HG03097 (cell line): ENCODE measurements at regions not wholly inside any gene's neighbourhood (a gene's known extent, or its start where the extent isn't known, plus 50 kb on each side); places are given as distances from the start of the nearest gene placed in this dataset.

Experiments used
- ATAC-seq: cut with Tn5 transposase; IDR thresholded peaks from one replicate; pipeline ENCODE4 v1.9.1; 2021; ENCODE audit not compliant: unreplicated experiment, low FRiP score

DNA sequence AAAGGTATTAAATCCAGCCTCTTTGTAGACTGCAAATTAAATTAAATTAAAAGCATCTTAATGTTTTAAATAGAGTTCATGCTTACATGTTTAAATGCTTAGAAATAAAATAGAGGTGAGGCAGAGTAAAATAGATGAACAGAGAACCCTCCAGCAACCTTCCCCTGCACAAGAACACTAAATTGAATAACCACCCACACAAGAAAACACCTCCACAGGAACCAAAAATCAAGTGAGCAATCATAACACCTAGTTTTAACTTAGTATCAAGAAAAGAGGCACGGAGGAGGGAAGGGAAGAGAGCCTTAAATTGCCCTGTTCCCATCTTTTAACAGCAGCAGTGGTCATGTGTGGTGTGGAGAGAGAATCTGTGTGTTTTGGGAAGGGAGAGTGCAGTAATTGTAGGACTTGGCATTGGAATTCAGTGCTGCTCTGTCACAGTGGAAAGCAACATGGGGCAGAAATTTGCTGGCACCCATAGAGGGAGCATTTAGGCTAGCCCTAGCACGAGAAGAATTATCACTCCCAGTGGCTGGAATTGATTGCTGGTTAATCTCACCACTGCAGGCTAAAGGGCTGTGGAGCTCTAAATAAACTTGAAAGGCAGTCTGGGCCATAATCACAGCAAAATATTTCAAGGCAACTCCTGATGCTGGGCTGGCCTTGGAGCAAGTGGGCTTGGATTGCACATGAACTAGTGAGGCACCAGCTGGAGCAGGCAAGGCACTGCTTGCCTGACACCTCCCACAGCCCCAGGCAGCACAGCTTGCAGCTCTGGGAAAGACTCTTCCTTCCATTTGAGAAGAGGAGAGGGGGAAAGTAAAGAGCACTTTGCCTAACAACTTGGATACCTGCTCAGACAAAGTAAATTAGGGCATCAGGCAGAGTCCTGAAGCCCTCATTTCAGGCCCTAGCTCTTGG, 1478.8 kb downstream of the NCAM2 start:
- no peak for ATAC-seq

DNA sequence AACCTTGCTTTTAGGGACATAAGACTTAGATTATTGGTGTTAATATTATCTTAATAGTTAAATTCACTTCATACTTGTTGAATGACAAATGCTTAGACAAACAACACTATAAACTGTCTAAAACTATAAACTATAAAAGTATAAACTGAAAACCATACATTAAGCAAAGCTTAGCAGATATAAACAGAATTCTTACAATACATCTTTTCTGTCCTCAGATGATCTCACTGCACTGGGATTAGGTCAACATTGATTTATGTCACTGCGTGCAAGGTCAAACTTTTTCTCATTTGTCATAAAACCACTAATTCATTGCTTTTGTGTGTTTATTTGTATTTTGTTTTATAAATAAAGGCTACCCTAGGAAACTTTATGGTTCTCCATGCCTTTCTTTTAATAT, 1491.8 kb downstream of the NCAM2 start:
- ATAC-seq = no peak

DNA sequence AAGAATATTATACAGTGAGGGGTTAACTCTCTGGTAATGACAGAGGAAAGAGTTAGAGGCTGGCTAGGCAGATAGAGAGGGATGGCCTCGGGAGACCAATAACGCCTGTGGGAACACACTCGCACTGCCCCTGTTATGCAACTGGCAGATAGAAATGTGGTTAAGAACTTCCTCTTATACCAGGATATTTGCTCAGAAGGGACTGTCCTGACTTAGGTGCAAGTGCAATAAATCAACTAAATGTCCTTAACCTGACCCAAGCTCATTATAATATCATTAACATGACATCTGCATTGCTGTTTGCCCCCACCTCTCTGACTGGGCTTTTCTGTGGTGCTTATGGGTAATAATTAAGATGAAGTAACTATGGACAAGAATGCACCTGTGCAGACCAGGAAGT, 1518.0 kb downstream of the NCAM2 start:
- ATAC-seq = no peak

DNA sequence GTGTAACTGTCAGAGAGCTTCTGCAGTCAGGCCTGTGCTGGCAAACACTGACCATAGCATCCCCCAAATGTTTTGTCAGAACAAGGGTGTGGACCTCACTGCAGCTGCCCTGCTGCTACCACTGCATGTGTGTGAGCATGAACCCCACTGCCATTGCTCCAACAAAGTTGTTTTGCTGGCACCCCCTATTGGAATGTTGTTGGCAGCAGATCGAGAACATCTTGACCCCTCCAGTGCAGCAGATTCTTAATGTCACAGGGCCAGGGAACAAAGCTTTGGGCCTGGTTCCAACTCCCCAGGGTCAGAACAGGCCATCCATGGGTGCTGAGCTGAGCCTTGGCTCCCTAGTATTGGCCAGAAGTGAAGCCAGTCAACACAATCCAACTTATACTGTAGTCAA, 1537.4 kb downstream of the NCAM2 start:
- no peak for ATAC-seq

DNA sequence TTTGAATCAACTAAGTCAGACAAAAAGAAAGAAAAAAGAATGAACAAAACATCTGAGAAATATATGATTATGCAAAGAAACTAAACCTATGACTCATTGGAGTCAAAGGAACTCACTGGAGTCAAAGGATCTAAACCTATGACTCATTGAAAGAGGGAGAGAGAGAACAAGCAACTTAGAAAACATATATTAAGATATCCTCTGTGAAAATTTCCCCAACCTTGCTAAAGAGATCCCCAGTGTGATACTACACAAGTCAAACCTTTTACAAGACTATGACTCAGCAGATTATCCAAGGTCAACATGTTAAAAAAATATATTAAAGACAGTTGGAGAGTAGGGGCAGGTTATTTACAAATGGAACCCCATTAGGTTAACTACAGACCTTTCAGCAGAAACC, 1538.3 kb downstream of the NCAM2 start:
- no peak for ATAC-seq

DNA sequence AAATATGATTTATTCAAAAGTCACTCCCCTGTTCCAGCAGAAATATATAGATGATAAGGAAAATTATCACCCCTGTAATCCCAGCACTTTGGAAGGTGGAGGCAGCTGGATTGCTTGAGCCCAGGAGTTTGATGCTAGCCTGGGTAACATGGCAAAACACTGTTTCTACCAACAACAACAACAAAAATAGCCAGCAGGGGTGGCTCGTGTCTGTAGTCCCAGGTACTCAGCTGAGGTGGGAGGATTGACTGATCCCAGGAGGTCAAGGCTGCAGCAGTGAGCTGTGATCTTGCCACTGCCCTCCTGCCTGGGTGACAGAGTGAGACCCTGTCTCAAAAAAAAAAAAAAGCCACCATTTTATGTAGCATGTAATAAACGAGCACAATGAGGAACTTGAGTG, 1546.5 kb downstream of the NCAM2 start:
- no peak for ATAC-seq

DNA sequence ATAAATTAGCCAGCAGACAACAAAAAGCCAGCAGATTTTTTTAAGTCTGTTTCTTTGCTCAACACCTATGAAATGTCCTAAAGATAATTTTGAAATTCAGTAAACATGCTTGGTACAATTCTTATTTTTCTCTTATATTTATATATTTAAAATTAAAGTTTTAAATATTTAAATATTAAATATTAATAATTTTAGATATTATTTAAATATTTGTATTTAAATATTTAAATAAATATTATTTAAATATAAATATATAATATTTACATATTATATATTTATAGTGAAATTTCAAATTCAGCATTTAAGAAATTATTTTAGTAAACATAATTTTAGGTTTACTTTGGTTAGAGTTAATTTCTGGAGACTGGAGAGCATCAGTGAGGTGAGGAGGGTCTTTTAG, 1554.2 kb downstream of the NCAM2 start:
- no peak for ATAC-seq

DNA sequence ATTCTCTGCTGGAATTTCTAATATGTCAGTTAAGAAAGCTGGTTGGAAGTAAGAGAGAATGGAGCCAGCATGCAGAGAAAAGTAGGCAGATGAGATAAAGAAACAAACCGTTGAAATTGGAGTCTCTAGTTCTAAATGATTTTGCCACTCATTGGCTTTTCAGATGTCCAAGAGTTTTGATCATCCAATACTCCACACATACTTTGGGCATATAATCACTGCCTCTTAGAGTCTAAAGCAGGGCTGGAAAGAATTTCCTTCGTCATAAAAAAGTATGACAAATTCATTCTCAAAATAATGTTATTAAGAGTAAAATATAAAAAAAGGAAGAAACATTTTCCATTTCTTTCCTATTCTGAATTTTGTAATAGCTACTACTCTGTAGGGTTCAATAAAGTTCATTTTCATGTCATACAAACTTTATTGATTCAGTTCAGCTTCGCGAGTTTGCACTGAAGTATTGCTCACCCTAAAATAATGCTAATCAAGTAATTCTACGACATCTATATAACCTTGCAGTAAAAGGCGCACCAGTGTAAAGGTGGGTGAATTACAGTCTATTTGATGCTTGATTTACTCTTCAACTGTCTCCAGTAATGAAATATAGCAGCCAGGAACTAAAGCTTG, 1556.6 kb downstream of the NCAM2 start:
- ATAC-seq = no peak

DNA sequence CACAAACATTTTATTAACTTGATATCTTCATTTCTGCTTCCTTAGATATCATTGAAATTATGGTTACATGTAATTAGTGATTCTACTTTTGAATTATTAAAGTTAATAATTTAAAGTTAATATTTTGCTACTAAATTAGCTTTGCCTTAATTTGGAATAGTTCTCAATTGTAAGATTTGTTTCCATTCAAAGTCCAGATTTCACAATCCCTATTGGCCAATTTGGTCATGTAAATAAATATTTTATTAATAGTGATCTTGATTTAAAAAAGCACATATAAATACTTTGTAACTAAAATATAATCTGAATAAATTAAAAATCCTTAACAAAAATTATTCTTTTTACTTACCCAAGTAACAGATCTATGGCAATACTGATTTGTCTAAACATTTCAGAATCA, 1558.6 kb downstream of the NCAM2 start:
- ATAC-seq = no peak

DNA sequence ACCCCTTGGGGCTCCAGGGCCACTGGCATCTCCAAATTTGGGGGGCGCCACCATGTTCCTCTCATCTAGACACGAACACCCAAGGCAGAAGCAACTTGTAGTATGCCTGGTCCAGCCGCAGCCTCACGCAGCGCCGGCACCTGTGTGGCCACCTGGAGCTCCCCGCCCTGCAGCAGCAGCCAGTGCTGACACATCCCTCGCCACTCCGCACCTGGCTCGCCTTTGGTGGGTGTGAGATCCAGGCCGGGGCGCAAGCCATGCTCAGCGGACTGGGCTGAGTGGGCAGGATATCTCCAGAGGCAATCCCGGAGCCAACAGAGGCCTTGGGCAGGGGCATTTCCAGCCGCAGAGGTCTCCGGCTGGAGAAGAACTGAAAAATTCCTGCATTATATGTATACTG, 1563.7 kb downstream of the NCAM2 start:
- ATAC-seq = no peak

DNA sequence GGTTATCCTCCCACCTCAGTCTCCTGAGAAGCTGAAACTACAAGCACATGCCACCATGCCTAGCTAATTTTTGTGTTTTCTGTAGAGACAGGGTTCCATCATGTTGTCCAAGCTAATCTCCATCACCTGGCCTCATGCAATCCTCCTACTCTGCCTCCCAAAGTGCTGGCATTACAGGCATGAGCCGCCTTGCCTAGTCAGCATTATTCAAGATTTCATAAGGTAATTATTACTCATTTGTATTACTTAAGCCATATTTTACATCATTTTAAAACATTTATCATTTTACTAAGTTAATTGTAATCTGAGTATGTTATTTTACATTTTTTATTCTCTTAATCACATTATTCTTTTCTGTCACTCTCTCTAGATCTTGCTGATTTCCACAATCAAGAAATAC, 1575.6 kb downstream of the NCAM2 start:
- no peak for ATAC-seq

DNA sequence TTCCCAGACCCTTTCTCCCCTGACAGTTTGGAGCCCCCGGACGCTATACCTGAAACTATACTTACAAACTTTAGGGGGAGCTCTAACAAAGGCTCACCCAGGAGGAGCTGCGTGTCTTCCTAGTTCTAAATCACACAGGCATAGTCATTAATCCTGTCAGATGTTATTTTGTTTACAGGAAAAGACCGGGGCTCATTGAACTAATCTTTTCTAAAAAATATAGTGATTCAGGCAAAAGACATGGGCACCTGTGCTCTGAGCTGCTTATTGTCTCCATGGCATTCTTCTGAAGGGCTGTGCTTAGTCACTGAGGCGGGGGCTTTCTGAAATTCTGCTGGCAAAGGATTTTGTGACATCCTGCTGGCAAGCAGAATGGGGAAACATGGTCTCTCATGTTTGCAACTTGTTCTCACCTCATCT, 1577.0 kb downstream of the NCAM2 start:
- no peak for ATAC-seq

DNA sequence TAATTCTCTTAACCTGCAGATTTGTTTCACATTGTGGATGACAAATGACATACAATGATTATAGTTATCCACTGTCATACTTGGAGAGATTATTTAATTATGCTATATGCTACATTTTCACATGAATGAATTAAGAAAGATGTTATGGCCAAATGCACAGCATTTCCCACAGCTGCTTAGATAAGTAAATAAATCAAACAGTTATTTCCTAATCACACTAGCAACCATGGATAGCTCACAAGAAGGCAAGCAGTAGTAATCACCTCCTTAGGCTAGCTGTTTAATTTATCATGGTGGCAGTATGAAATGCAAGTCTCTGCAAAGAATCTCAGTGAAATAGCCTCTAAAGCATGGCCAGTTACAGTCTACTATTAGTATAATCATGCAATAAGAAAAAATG, 1581.5 kb downstream of the NCAM2 start:
- ATAC-seq = no peak

DNA sequence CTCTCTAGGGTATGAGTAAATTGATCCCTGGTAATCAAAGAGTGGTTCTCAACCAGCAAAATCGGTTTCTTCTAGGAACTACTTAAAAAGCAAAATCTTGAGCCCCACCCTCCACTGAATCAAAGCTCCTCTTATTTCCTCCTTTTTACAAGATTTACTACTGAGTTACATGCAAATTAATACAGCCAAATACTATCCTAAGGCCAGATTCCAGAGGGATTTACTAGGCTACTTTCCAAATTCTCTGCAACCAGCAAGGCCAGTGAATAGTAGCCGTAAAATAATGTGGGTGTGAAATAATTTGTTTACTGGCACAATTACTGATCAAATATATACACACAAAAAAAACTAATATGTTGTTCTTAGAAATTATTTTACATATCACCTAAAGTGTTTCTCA, 1583.8 kb downstream of the NCAM2 start:
- no peak for ATAC-seq

DNA sequence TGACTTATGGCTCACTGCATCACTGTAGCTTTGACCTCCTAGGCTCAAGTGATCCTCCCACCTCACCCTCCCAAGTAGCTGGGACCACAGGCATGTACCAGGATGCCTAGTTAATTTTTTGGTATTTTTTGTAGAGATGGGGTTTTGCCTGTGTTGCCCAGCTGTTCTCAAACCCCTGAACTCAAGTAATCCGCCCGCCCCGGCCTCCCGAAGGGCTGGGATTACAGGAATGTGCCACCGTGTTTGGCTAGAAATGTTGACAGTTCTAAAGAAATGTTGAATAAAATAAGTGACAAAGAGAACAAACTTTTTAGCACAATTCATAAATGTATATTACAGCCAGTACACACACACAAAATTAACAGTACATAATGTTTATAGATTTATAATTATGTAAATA, 1586.1 kb downstream of the NCAM2 start:
- ATAC-seq = no peak

DNA sequence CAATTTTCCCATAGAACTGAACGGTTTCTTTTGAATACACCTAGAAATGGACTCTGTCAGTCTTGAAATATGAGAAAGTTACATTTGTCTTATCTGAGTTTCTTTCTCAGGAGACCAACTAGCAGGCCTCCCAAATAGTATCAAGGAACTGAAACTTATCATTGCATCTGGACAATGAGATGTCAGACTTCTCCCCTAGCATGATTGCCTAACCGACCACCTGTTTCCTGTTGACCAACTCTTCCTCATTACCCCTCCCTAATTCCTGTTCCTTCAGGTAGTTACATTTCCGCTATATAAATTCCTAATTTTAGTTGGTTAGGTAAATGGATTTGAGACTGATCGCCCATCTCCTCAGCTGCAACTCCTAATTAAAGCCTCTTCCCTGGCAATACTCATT, 1587.3 kb downstream of the NCAM2 start:
- no peak for ATAC-seq

DNA sequence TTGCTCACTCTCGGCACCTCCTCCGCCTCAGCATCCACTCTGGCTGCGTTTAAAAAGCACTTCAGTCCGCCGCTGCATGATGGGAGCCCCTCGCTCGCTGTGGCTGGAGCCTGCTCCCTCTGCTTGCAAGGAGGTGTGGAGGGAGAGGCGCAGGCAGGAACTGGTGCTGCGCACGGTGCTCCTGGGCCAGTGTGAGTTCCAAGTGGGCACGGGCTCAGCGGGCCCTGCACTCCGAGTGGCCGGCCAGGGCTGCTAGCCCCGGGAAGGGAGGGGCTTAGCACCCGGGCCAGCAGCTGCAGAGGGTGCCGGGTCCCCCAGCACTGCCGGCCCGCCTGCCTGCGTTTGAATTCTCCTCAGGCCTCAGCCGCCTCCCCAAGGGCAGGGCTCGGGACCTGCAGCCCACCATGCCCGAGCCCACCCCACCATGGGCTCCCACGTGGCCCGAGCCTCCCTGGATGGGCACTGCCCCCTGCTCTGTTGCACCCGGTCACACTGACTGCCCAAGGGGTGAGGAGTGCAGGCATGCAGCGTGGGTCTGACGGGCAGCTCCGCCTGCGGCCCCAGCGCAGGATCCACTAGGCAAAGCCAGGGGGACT, 1599.5 kb downstream of the NCAM2 start:
- ATAC-seq = no peak

DNA sequence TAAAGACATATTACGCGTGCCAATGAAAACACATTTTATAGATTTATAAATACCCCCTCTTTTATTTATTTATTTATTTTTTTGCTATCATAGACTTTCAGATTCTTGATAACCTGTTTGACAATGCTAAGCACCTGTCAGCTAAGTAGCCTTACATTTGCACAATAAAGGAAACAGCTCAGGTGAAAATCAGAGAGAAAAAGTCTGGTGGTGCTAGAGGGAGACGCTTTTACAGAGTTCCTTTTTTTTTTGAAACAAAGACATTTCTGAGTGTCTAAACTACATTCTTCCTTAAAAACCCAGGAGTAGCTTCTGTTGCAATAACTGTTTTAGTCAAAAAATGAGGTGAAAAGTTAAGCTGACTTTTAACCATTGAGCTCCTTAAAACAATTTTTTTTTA, 1611.6 kb downstream of the NCAM2 start:
- no peak for ATAC-seq

DNA sequence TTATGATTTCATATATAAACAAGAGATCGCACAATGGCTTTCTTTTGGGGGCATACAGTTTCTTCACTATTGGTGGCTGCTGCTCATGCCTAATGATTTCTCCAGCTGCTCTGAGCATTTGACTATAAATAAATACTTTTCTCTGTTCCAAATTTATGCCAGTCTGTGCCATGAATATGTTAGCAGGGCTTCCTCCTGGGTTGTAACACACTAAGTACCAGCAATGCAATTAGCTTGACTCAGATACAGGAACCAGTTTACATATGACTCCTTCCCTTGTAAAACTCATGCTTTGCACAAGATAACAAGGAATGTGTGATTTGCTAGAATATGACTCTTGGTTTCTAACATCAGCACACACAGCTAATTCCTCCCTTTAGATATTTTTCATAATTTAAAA, 1629.7 kb downstream of the NCAM2 start:
- ATAC-seq = no peak

DNA sequence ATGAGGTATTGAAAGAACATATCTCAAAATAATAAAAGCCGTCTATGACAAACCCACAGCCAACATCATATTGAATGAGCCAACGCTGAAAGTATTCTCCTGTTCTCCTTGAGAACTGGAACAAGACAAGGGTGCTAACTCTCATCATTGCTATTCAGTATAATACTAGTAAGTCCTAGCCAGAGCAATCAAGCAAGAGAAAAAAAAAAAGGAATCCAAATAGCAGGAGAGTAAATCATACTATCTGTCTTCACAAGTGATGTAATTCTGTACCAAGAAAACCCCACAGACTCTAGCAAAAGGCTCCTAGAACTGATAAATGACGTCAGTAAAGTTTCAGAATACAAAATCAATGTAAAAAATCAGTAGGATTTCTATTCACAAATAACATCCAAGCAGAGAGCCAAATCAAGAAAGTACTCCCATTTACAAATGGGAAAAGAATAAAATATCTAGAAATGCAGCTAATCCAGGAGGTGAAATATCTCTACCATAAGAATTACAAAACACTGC, 1632.8 kb downstream of the NCAM2 start:
- ATAC-seq = no peak

DNA sequence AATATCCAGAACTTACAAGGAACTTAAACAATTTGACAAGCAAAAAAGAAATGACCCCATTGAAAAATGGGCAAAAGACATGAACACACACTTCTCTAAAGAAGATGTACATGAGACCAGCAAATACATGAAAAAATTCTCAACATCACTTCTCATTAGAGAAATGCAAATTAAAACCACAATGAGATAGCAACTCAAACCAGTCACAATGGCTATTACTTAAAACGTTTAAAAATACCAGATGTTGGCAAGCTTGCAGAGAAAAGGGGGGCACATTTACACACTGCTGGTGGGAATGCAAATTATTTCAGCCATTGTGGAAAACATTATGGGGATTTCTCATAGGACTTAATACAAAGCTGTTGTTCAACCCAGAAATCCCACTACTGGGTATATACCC, 1634.0 kb downstream of the NCAM2 start:
- no peak for ATAC-seq

DNA sequence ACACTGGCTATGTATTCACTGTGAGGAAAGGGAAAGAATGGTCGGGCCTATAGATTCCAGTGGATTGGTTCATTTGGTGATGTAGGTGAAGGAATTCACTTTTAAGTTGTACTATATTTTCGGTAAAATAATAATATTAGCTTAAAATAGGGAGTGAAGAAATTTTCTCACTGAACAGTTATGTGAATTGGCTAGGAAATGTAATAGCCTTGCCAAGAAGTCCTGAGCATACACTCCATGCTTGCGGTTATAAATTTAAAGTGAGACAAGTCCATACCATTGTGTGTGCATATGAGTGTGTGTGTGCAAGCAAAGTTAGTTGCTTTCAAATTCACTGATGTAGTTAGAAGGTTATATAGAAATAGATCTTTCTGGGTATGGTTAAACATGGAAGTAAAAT, 1651.0 kb downstream of the NCAM2 start:
- no peak for ATAC-seq
